Stimulated activated CD4-positive, alpha-beta T cell treated with anti-CD3 and anti-CD28 coated beads, Interleukin-4, amount 100 ng/mL, for 4 hours (primary cell): ENCODE measurements at regions not wholly inside any gene's neighbourhood (a gene's known extent, or its start where the extent isn't known, plus 50 kb on each side); places are given as distances from the start of the nearest gene placed in this dataset.
"Not testable (repeated sequence)": the region's sequence is repeated elsewhere in the genome, so short reads cannot be mapped to it uniquely, and the experiment has no call there.

Experiments
- DNase-seq, 2 experiments: peaks; one replicate each; pipeline ENCODE4 v3.0.0-alpha.2; 2020

DNA sequence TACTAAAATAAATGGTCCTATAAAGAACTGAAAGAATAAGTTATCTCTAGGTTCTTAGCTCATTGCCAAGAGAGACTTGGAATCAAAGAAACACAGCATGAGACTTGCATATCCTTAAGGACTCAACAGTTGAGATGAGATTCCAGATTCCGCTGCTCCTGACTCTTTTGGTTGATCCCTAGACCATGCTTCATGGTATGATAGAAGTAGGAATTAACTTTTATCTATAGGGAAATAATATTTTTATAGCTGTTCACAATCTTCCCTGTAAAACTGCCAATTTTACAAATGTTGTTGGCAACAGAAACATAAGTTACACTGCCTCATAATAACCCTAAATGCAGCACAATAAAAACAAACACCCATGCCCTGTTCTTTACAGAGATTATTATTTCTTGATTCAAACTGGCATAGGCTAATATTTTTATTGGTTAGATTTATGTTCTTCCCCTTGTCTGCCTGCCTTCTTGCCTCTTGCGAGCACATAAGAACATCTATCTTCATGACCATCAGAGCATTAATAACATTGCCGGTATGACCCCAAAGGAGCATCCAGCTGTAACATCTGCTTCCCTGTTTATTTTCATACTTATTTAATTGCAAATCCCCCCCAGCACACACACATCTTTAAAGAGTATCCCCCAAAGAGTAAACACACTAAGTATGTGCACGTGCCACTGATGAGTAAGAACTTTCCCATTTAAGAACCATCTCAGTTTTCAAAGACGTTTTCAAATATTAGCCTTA lies 735.7 kb upstream of the SLC8A1 start:
- no peak for DNase-seq

DNA sequence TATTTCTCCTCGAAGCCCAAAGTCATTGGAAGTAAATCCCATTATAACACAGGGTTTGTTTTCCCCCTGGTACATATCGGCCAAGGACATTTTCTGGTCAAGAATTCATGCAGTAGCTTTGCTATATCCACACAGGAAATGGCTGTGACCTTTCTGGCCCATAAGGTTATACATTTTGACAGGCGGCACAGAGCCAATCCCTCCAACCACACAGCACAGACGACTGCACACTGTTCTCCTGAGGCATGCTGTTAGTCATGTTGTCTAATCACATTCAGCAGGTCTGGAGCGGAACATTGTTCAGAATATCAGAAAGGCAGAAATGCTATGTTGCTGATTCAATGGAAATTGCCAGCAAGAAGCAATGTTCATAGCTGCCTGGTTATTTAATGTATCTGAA lies 742.3 kb upstream of the SLC8A1 start:
- no peak for DNase-seq

DNA sequence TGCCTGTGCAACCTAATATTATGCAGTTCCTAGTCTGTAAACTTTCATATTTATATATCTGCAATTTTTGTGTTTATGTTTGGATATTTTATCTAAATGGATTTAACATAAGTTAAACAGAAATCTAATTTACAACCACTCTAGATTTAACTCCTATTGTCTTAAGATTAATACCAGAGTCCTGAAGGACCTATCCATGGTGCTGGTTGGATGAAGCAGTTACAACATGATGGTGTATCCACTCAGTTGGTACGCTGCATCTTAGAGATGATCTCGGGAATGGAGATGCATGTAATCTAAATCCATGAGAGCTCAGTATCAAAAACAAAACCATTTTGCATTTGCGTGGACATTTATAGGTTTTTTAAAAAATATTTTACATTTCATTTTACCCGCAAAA lies 745.9 kb upstream of the SLC8A1 start:
- no peak for DNase-seq

DNA sequence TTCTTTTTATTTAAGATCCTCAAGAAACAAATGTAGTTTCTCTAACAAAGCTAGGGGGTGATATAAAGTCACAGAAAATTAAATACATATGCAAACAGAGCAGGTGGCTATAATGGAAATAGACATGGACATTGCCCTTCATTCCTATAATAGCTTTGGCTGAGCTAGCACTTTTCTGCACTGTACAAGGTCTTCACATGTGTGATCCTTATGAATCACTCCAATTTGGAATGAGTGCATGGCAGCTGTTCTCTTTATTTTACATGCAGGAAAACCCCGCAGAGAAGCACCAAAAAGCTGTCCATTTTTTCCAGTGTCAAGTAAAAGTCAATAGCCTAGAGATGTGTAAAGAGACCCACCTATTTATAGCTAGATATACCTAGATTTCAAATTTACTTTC lies 747.4 kb upstream of the SLC8A1 start:
- DNase-seq, result no peak

GRCh38 chr2:41204315-41204714 lies 752.4 kb upstream of the SLC8A1 start:
- no peak for DNase-seq

DNA sequence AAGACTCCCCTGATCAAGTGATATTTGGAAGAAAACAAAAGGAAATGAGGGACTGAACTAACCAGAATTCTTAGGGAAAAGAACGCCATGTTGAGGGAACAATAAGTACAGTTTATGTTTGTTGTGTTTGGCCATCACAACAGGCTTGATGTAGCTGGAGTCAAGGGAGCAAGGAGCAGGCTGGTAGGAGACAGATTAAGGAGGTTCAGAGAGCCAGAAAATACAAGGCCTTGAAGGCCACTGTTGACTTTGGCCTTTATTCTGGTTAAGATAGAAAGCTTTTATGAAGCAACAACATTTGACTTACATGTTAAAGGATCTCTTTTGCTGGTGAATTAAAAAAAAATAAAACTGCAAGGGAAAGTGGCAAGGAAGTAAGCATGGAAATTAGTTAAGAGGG lies 754.1 kb upstream of the SLC8A1 start:
- no peak for DNase-seq

DNA sequence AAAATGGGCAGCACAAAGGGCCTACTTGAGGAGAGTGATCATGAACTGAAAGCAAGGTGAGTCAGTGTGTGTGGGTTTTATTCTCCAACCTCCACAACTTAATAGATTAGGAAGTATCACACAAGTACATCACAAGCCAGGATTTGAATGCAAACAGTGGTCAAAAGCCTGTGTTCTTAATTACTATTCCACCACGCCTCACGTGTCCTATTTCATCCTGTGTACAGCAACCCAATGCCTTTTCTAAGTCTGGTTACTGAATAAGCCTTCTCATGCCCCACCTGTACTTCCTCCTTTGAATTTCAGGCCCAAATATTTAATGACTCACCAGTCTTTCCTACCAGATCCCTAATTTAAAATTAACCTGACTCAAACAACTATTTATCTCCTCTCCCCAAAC lies 755.7 kb upstream of the SLC8A1 start:
- no peak for DNase-seq

DNA sequence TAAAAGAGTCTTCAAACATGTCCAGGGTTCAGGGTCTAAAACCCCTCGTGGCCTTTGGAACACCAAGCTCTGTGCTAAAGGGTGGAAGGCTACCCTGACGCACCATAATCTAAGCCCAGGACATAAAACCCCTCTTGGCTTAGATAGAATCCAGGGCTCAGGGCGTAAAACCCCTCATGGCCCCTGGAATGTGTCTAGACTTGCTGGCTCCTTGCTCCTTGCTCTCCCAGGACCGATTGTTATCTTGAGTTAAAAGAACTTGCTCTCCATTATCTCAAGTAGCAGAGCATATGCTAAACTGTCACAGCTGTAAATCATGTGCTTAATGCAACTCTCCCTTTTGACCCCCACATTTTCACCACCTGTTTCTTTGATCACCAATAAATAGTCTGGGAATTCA lies 758.1 kb upstream of the SLC8A1 start:
- DNase-seq, result not testable (repeated sequence)

GRCh38 chr2:41216978-41217377 lies 765.1 kb upstream of the SLC8A1 start:
- DNase-seq, result no peak

- DNase-seq, result no peak
Measured at GRCh38 chr2:41222593-41222992, 770.7 kb upstream of the SLC8A1 start.

DNA sequence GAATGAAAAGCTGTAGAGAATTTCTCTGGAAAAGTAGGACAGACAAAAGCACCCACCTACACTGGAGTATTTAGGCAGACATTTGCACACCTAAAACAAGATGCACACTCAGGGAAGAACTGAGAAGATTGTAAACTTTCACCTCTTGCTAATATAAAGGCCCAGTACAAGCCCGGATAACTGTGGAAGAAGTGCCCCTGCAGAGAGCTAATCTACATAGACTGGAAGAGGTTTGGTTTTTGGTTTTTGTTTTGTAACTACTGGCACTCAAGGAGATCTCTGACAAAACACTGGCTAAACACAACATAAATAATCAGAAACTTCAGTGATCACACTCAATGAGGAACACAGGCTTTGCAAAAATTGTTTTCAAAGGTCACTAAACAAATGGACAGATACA lies 782.2 kb upstream of the SLC8A1 start:
- DNase-seq, result no peak

- DNase-seq, result no peak
Measured at GRCh38 chr2:41241325-41242000, 789.6 kb upstream of the SLC8A1 start.

GRCh38 chr2:41242001-41242331 lies 790.1 kb upstream of the SLC8A1 start:
- no peak for DNase-seq

DNA sequence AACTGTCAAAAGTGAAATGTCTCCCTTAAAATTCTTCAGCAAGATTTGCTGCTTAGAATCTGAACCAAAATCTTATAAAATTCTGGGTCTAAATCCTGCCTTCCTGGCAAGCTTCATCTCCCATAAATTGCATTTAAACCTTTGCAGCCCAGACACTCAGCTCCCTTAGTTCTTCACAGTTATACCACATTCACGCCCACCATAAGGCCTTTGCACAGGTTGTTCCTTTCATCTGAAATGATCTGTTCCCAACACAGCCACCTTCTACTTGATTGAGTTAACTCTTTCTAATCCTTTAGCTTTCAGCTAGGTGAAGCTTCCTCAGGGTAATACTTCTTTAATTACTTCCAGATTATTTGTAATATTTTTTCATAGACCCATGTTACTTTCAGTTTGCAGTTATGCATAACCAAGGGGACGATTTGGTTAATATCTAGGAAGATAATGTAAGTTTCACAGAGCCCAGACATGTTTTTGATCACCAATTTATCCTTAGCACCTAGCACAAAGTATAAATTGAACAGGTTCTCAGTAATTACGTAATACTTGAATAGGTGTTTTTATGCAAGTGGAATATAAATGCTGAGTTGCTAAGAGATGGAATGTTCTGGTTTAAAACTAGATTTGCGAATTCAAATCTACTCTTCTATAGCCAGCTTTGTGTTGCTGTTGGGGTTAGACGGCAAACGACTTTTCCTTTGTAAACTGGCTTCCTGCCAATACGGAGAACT lies 779.7 kb upstream of the PKDCC start:
- no peak for DNase-seq

DNA sequence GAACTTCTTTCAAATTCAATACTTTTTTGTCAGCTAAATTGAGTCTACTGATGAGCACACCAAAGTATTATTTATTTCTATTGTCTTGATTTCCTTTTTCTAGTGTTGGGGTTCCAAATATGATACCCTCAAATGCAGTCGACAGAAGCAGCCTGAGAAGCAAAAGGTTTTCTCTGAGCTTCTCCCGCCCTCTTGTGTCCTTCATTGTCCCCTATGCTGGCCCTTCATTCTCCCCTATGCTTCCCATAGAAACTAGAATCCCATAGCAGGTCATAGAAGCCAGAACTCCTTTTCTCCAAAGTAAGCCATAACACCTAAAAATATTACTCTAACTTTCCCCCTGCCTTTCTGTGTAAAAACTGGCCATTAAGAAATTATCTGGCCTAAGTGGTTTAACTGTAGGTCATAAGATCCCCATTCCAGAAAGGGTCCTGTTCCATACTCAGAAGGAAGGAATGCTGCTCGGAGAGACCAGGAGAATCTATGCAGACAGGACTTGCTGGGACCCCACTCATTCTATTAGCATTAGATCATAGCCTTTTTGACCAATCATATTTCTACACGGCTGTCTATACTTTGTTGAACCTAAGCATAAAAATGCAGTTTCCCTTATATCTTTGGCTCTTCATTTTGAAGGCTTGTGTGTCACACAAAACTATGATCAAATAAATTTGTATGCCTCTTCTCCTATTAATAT lies 764.6 kb upstream of the PKDCC start:
- DNase-seq, result no peak

DNA sequence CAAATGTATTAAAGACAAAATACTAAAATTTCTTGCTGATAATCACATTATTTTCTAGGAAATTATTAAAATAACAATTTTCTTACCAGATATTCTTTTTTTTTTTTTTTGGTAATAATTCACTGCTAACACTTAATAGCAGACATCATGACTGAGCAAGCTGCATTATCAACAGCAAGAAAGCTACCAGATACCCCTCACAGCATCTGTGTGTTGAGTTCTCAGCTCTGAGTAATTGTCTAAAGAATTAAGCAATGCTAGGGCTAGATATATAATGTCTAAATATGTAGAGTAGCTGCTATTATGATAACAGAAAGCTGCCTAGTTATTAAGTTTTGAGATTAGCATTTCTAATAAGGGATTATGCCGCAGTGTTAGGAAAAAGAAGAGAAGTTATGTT lies 754.3 kb upstream of the PKDCC start:
- DNase-seq, result no peak

DNA sequence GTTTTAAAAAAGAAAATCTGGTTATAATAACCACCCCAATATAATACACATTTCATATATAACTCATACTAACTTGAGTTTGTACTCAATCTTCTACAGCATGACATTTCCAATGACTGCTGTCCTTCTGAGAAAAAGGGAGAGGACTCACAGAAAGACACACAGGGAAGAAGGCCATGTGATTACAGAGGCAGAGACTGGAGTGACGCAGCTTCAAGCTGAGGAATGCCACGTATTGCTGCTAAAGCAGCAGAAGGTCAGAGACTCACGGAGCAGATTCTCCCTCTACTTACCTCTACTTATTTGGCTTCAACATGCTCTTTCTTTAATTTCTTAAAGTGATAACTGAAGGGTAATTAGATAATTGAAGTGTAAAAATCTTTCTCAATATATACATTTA lies 753.5 kb upstream of the PKDCC start:
- DNase-seq, result no peak

DNA sequence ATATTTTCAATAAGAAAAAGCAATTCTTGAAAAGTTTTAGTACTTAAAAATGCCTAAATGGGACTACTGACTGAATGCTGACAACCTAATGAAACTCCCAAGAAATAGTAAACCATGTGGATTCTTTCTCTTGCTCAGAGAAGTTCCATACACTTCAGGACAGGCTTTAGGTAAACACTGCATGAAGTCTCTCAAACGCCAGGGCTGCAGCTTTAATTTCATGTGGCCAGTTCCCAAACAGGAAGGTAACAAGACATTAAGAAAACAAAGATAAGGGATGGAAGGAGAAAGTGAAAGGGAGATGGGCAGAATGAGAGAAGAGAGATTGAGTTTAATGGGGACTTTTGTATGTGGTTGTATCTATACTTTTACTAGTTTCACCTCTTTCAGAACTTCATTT lies 734.7 kb upstream of the PKDCC start:
- no peak for DNase-seq

DNA sequence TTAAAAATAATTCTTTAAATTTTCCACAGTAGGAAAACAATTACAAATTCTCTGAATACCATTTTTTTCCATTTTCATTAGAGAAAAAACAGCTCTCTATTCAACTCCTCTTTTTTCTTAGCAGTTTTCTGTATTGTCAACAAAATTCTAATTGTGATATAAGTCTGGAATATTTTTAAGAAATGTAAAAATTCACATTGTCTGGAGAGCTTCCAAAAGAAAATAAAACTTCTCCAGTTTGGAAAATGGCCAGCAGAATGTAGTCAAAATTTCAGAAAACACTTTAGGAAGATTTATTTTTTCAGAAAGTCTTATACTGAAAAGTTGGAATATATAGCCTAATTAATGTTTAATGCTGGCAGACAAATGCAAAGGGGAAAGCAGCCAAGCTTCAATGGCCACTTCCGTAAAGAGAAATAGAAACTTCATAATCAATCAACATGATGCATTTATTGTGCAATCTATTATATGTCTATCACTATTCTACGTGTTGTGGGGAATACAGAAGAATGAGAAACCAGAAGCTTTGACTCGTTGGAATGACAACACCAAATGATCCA lies 733.2 kb upstream of the PKDCC start:
- no peak for DNase-seq

DNA sequence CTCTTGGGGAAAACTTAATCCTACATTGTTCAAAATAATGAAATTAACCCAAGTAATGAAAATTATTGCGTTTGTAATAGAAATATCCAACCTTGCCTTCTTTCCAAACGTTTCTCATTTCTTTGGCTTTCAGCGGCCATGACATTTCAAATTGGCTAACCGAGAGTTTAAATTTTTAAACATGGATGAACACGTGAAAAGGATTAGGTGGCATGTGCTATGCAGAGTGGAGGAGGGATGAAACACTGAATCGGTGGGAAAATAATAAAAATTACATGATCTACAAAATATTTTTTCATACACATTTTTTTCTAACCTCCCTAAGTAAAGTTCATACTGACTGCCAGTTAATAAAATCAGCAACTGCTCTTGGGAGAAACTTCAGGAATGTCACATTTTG lies 728.4 kb upstream of the PKDCC start:
- DNase-seq, result no peak

DNA sequence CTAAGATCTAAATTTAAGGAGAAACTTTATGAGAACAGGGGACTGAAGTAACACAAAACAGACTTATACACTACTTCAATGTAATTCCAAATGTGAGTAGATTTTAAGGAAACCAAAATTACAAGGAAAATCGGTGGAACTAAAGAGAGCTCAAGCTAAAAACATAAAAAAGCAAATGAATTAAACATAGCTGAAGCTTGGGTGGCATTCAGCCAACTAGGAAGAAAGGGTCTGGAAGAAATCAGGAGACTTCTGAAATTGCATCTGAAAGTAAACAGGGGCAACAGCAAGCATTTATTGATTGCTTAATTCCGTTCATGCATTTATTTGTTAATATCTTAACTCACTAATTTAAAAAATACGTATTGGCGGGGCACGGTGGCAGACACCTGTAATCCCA lies 727.3 kb upstream of the PKDCC start:
- DNase-seq, result no peak

DNA sequence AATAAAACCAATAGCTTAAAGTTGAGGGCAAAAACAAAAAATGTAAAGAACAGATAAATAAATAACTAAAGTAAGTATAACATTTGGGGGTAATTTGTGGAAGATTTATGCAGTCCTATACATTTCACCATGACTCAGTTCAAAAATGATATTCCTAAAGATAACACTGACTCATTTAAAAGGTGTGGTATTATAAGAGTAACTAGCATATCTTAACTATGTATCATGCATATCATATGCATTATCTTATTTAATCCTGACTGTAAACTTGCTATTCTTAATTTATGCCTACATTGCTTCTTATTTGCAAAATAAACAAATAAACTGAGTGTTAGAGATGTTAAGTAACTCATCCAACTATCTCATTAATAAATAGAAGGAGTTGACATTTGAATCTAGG lies 726.5 kb upstream of the PKDCC start:
- no peak for DNase-seq

- no peak for DNase-seq
Measured at GRCh38 chr2:41326851-41327250, 721.0 kb upstream of the PKDCC start.
